H1 (cell line): ENCODE measurements at regions not wholly inside any gene's neighbourhood (a gene's known extent, or its start where the extent isn't known, plus 50 kb on each side); places are given as distances from the start of the nearest gene placed in this dataset.

Experiments
- CTCF ChIA-PET: fragments of 300-600 bp; sonication (Branson Sonifier 250); formaldehyde crosslinking; loops from one replicate; lab custom pipeline; 2021; ENCODE audit not compliant: partially characterized antibody; lab: Charles Lee
- POLR2A ChIA-PET: fragments of 300-600 bp; sonication (Branson Sonifier 250); formaldehyde crosslinking; loops from one replicate; lab custom pipeline; 2021; ENCODE audit warnings: inconsistent platforms; ENCODE audit not compliant: partially characterized antibody; lab: Charles Lee
- DNase-seq, 2 experiments: peaks; one replicate each; pipeline versions ENCODE4 v3.0.0 to v3.0.0-alpha.2; 2010 to 2022; ENCODE audit warnings: low spot score in 2 of 2, low read depth in 1 of 2, mixed read lengths in 1 of 2
- FAIRE-seq: peaks from 2 replicates; lab custom pipeline; 2011; peaks lifted over from hg19 to GRCh38; lab: Jason Lieb, UNC
- H2AFZ ChIP-seq: 2 replicates; pipeline ENCODE4 v1.8.1; 2012; ENCODE audit warnings: low read length, inconsistent platforms
- H2AK5ac ChIP-seq: 2 replicates; pipeline ENCODE4 v1.6.1; 2013; ENCODE audit warnings: low read depth, low read length
- H2BK120ac ChIP-seq: replicated peaks from 2 replicates; pipeline ENCODE3; 2013; ENCODE audit warnings: low read depth, low read length, inconsistent platforms
- H2BK12ac ChIP-seq: 2 replicates; pipeline ENCODE4 v1.6.1; 2013; ENCODE audit warnings: low read depth, low read length
- H2BK15ac ChIP-seq: 2 replicates; pipeline ENCODE4 v1.6.1; 2013; ENCODE audit warnings: low read length
- H2BK20ac ChIP-seq: 2 replicates; pipeline ENCODE4 v1.6.1; 2013; ENCODE audit warnings: low read length
- H2BK5ac ChIP-seq: 2 replicates; pipeline ENCODE4 v1.6.1; 2013; ENCODE audit warnings: low read depth, low read length
- H3K14ac ChIP-seq: 2 replicates; pipeline ENCODE4 v1.6.1; 2013; ENCODE audit warnings: inconsistent platforms; ENCODE audit not compliant: insufficient read length
- H3K18ac ChIP-seq: 2 replicates; pipeline ENCODE4 v1.6.1; 2013; ENCODE audit warnings: low read length; ENCODE audit errors: extremely low read depth
- H3K23ac ChIP-seq: 2 replicates; pipeline ENCODE4 v1.6.1; 2013; ENCODE audit warnings: inconsistent platforms; ENCODE audit not compliant: insufficient read length
- H3K23me2 ChIP-seq: 2 replicates; pipeline ENCODE4 v1.6.1; 2013; ENCODE audit warnings: low read depth, low read length
- H3K27ac ChIP-seq: 2 replicates; pipeline ENCODE4 v1.6.1; 2011; ENCODE audit warnings: low read depth, low read length, inconsistent platforms
- H3K27me3 ChIP-seq, 4 experiments: replicated peaks in 1 of 4; 1 replicate in 1 of 4; 2 replicates in 3 of 4; pipeline versions ENCODE4 v1.6.1 to v1.8.1; 2011 to 2013; ENCODE audit warnings: low read length in 3 of 4, mild to moderate bottlenecking in 3 of 4, inconsistent platforms in 2 of 4, mixed read lengths in 2 of 4, moderate library complexity in 1 of 4; ENCODE audit not compliant: control insufficient read depth in 3 of 4, insufficient read depth in 3 of 4; ENCODE audit errors: extremely low read depth in 1 of 4
- H3K36me3 ChIP-seq, 4 experiments: 2 replicates each; pipeline versions ENCODE4 v1.6.1 to v1.8.1; 2011 to 2013; ENCODE audit warnings: mild to moderate bottlenecking in 4 of 4, low read length in 3 of 4, moderate library complexity in 2 of 4, control low read depth in 1 of 4, inconsistent platforms in 1 of 4; ENCODE audit not compliant: insufficient read depth in 4 of 4, control insufficient read depth in 2 of 4
- H3K4ac ChIP-seq: replicated peaks from 2 replicates; pipeline ENCODE3; 2013; ENCODE audit warnings: low read length, low read depth, mixed read lengths, inconsistent platforms; ENCODE audit not compliant: insufficient read length
- H3K4me1 ChIP-seq, 4 experiments: replicated peaks in 1 of 4; 1 replicate in 1 of 4; 2 replicates in 3 of 4; pipeline versions ENCODE4 v1.6.1 to v1.8.1; 2011 to 2013; ENCODE audit warnings: low read length in 3 of 4, inconsistent platforms in 2 of 4, mixed read lengths in 1 of 4; ENCODE audit not compliant: insufficient read depth in 4 of 4, control insufficient read depth in 3 of 4
- H3K4me2 ChIP-seq, 2 experiments: 2 replicates each; pipeline versions ENCODE4 v1.6.1 to v1.8.1; 2011 to 2013; ENCODE audit warnings: low read depth in 2 of 2, low read length in 2 of 2, control low read depth in 1 of 2, inconsistent platforms in 1 of 2, mild to moderate bottlenecking in 1 of 2; ENCODE audit not compliant: insufficient read depth in 1 of 2
- H3K4me3 ChIP-seq, 4 experiments: fragments of 200-600, 300-600 bp in 1 of 4; sonication (generic), shearing (Covaris generic), sonication (Bioruptor Twin) in 1 of 4; 2 replicates each; pipeline versions ENCODE4 v1.5.1 to v1.8.1; 2011 to 2016; ENCODE audit warnings: low read length in 4 of 4, low read depth in 3 of 4, control low read depth in 2 of 4, inconsistent platforms in 2 of 4, mild to moderate bottlenecking in 2 of 4, mixed read lengths in 1 of 4, moderate library complexity in 1 of 4; ENCODE audit not compliant: insufficient read depth in 2 of 4; ENCODE audit errors: extremely low read depth in 1 of 4
- H3K56ac ChIP-seq: replicated peaks from 2 replicates; pipeline ENCODE3; 2013; ENCODE audit warnings: low read depth, mild to moderate bottlenecking, mixed read lengths, low read length, inconsistent platforms; ENCODE audit not compliant: insufficient read length
- H3K79me1 ChIP-seq: 2 replicates; pipeline ENCODE4 v1.6.1; 2013; ENCODE audit warnings: low read depth, low read length, control low read depth
- H3K79me2 ChIP-seq, 2 experiments: 2 replicates each; pipeline versions ENCODE4 v1.6.1 to v1.8.1; 2012 to 2013; ENCODE audit warnings: low read length in 2 of 2, mild to moderate bottlenecking in 2 of 2, inconsistent platforms in 1 of 2; ENCODE audit not compliant: insufficient read depth in 2 of 2, control insufficient read depth in 1 of 2
- H3K9ac ChIP-seq, 4 experiments: replicated peaks in 1 of 4; 1 replicate in 1 of 4; 2 replicates in 3 of 4; pipeline versions ENCODE4 v1.6.1 to v1.8.1; 2011 to 2013; ENCODE audit warnings: low read depth in 3 of 4, low read length in 3 of 4, control low read depth in 2 of 4, mild to moderate bottlenecking in 2 of 4, moderate library complexity in 2 of 4, inconsistent platforms in 1 of 4; ENCODE audit errors: extremely low read depth in 1 of 4
- H3K9me3 ChIP-seq, 2 experiments: 2 replicates each; pipeline versions ENCODE4 v1.6.1 to v1.8.1; 2012 to 2013; ENCODE audit warnings: mild to moderate bottlenecking in 2 of 2, moderate library complexity in 2 of 2, control low read depth in 1 of 2, inconsistent platforms in 1 of 2, low read depth in 1 of 2, low read length in 1 of 2, mixed read lengths in 1 of 2; ENCODE audit not compliant: insufficient read depth in 2 of 2
- H4K20me1 ChIP-seq, 2 experiments: replicated peaks in 1 of 2; 2 replicates each; pipeline versions ENCODE3 to v1.8.1; 2011 to 2013; ENCODE audit warnings: inconsistent platforms in 2 of 2, low read length in 2 of 2, mild to moderate bottlenecking in 1 of 2; ENCODE audit not compliant: insufficient read depth in 2 of 2, control insufficient read depth in 1 of 2
- H4K5ac ChIP-seq: 2 replicates; pipeline ENCODE4 v1.6.1; 2013; ENCODE audit warnings: low read length, low read depth, mixed read lengths, inconsistent platforms; ENCODE audit not compliant: insufficient read length
- H4K8ac ChIP-seq: 2 replicates; pipeline ENCODE4 v1.8.0; 2013; ENCODE audit warnings: mild to moderate bottlenecking, moderate library complexity, low read length, inconsistent platforms; ENCODE audit not compliant: insufficient read depth; ENCODE audit errors: extremely low read depth
- H4K91ac ChIP-seq: replicated peaks from 2 replicates; pipeline ENCODE3; 2013; ENCODE audit warnings: low read length, mixed read lengths, inconsistent platforms; ENCODE audit not compliant: insufficient read length
- RAD21 ChIP-seq, 2 experiments: IDR thresholded peaks in 1 of 2; conservative IDR thresholded peaks in 1 of 2; 2 replicates each; pipeline ENCODE4 v1.6.1; 2011; ENCODE audit warnings: low read depth in 2 of 2, low read length in 2 of 2, improper control_type of control experiment in 1 of 2, inconsistent platforms in 1 of 2, mild to moderate bottlenecking in 1 of 2, moderate library complexity in 1 of 2
- WGBS, 2 experiments: shearing (Covaris generic) in 1 of 2; methylation state at CpG; one replicate each; pipeline versions ENCODE4 v1.1.6 to v1.1.7; 2013 to 2015; ENCODE audit warnings: low lambda C conversion rate in 2 of 2, mixed read lengths in 2 of 2, inconsistent platforms in 1 of 2, low coverage in 1 of 2, missing lambda C conversion rate in 1 of 2; ENCODE audit not compliant: insufficient replicate concordance in 2 of 2, insufficient coverage in 1 of 2, insufficient read length in 1 of 2; ENCODE audit errors: extremely low coverage in 1 of 2, missing lambda C conversion rate in 1 of 2; 5-methylcytosine and 5-hydroxymethylcytosine counted together
- TF ChIP-seq, protein P1 (sequence below): IDR thresholded peaks from 2 replicates; pipeline ENCODE4 v1.6.1; 2011; ENCODE audit warnings: low read length, improper control_type of control experiment

DNA sequence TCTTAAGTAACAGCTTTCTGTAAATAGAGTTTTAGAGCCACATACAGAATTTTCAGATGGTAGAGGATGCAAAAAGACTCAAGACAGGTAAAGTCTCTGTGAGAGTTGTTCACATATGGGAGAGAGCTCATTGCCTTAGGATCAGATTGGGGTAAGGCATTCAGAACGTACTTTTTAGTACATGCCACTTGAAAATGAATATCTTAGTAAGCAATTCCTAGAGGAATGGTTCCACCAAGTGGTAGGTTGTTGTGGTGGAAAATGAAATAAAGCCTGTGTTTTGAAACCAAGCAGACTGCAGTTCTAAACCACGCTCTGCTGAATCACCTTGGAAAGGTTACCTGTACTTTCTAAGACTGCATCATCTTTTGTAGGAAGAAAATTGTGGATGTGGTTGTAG, 547.0 kb upstream of the LCORL start:
- Histone ChIP-seq H2BK20ac (no peak overlapping the region), H3K14ac (no peak overlapping the region), H3K79me1 (no peaks in the 10 kb centered on the region), H2BK120ac (no peak overlapping the region), H4K5ac (no peak overlapping the region), H3K79me2 (no peaks in the 10 kb centered on the region), H2BK12ac (no peak overlapping the region), H4K8ac (no peak overlapping the region), H3K4me3 (no peak overlapping the region), H3K9ac (no peak overlapping the region), H4K91ac (no peak overlapping the region), H3K36me3 (no peaks in the 10 kb centered on the region), H3K23me2 (no peaks in the 10 kb centered on the region), H3K4me1 (no peaks in the 10 kb centered on the region), H3K18ac (no peak overlapping the region), H3K23ac (no peak overlapping the region), H3K27me3 (no peaks in the 10 kb centered on the region), H3K56ac (no peak overlapping the region), H3K9me3 (peaks cover 5 to 11% of the 10 kb centered on the region in 2 experiments; a peak in 1 of 4 replicates), H3K4me2 (no peak overlapping the region), H4K20me1 (no peaks in the 10 kb centered on the region), H2BK5ac (no peak overlapping the region), H3K27ac (no peak overlapping the region), H2BK15ac (no peak overlapping the region), H3K4ac (no peak overlapping the region), H2AFZ (no peak overlapping the region; the same call in 1 of the 2 replicates), H2AK5ac (no peak overlapping the region)
- 53% methylated on average over 2 of the region's 2 CpGs; no CpG with 5 or more reads in 1 of the 2 experiments for WGBS, 2 experiments
- CTCF ChIA-PET = no interaction called here
- POLR2A ChIA-PET = no interaction called here
- no peak for FAIRE-seq
- TF ChIP-seq, protein P1, sequence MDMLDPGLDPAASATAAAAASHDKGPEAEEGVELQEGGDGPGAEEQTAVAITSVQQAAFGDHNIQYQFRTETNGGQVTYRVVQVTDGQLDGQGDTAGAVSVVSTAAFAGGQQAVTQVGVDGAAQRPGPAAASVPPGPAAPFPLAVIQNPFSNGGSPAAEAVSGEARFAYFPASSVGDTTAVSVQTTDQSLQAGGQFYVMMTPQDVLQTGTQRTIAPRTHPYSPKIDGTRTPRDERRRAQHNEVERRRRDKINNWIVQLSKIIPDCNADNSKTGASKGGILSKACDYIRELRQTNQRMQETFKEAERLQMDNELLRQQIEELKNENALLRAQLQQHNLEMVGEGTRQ = no peak
- TF ChIP-seq RAD21 (IDR thresholded peaks at IDR 0.05 in 1 of 2, conservative IDR thresholded peaks at IDR 0.05 in 1 of 2; ENCODE audit: low read depth in 2 of 2, low read length in 2 of 2) = peak; percentile 44 to 50
- DNase-seq = no peak
